Right renal pelvis (tissue), 4 donors: ENCODE measurements at regions not wholly inside any gene's neighbourhood (a gene's known extent, or its start where the extent isn't known, plus 50 kb on each side); places are given as distances from the start of the nearest gene placed in this dataset.

ENCODE experiments used
- DNase-seq, 4 donors: peaks; one replicate each; pipeline ENCODE4 v3.0.0-alpha.2; 2013; ENCODE audit warnings: low read depth in 4 of 4, low spot score in 3 of 4, missing footprints in 1 of 4

DNA sequence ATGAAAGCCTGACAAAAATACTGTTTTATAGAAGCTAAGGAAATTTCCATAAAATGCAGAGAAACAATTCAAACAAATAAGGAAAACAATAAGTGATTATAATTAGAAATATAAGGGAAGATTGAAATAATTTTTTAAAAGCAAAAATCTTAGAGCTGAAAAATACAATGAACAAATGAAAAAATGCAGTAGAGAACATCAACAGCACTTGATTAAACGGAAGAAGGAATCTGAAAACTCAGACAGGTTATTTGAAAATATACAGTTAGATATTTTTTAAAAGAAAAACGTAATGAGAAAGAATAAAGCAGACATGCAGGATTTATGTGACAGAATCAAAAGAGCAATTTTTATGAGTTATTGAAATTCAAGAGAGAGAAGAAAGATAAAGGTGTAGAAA lies 279.1 kb upstream of the MAGI2 start:
- no peak for DNase-seq

DNA sequence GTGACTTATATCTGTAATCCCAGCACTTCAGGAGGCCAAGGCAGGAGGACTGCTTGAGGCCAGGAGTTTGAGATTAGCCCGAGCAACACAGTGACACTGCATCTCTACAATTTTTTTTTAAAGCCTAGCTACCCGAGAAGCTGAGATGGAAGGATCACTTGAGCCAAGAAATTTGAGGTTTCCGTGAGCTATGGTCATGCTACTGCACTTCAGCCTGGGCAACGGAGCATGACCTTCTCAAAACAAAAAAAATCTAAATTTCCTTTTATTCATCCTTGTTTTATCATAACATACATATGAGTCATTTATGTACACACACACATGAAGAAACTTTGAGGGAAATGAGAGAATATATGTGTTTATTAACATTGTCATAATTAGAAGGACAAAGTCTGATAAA lies 277.5 kb upstream of the MAGI2 start:
- no peak for DNase-seq

DNA sequence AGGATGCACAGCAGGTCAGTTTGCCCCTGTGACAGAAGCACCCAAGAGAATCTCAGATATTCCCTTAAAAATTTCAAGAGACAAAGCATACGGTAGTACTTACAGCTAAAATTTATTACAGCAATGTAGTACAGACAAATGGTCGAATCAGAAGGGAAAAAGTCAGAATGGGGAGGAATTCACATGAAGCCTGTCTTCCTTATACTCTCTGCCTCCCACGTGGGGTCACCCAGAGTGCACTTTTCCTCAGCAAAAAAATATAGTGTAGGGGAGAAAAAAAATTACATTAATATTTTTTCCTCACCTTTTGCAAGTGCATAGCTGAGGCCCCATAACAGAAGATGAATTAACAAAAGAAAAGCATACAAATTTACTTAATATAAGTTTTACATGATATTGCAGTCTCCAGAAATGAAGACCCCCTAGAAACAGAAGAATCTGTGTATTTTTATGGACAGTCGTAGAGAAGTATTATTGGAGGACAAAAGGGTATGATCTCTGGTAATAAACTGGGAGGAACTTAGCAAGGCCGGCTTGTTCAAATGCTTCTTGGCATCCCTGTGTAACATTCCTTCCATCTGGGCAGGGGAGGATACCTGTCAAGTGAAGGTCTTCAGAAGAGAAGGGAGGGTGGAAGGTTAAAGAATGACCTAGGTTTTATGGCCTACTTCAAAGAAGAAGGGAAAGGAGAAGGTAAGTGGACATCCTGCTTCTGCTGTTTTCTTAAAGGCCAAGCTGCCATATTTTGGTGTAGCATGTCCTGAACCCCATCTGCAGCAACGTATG lies 270.6 kb upstream of the MAGI2 start:
- no peak for DNase-seq

DNA sequence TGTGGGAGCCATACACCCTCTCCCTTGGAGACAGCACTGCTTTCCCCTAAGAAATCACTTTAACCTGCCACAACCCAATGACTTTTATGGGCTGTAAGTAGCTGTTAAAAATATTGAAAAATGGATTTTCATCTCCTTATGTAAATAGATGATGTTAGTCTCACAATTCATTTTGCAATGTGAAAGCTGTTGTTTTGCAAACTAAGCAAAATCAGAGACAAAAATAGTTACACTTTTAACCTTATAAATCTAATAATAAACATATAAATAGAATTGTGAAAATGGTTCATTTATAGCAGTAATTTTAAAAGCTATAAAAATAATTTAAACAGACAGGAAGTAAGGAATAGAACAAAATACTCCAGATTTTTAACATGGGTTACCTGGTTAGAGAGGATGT lies 268.8 kb upstream of the MAGI2 start:
- no peak for DNase-seq

DNA sequence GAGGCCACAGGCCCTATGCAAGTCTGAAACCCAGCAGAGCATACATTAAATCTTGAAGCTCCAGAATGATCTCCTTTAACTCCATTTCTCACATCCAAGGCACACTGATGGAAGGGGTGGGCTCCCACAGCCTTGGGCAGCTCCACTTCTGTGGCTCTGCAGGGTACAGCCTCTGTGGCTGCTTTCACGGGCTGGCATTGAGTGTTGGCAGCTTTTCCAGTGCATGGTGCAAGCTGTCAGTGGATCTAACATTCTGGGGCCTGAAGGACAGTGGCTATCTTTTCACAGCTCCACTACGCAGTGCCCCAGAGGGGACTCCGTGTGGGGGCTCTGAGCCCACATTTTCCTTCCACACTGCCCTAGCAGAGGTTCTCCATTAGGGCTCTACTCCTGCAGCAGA lies 265.7 kb upstream of the MAGI2 start:
- no peak for DNase-seq

DNA sequence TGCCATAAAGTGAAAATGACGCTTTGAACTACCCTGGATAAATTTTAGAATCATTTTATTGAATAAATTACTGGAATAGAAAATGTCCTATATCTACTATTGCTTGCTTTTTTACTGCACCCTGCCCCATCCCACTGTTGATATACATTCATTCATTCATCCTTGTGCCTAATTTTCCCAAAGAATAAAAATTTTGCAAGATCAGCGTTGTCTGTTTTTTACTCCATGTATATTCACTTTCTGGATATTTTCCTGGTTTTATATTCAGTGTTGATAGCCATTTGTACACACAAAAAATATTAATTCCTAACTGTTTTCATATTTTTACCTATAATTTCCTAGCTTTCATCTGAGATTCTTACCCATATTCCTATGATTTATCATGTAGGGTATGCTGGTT lies 262.9 kb upstream of the MAGI2 start:
- no peak for DNase-seq

DNA sequence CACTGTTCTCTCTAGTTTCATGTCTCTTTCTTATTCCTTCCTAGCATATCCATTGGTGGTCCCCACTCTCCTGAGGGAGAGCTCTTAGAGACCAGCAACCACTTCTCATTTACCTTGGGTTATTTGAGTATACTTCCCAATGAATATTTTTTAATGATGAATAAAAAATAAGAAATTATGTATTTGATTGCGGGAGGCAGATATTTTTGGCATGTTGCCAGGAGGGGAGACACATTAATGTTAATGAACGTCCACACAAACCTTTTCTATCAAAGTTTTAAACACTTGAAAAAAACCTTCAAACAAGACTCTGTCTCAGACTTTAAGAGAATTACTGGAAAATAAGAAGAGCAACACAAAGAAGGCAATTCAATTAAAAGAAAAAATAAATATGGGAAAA lies 260.6 kb upstream of the MAGI2 start:
- DNase-seq = no peak

DNA sequence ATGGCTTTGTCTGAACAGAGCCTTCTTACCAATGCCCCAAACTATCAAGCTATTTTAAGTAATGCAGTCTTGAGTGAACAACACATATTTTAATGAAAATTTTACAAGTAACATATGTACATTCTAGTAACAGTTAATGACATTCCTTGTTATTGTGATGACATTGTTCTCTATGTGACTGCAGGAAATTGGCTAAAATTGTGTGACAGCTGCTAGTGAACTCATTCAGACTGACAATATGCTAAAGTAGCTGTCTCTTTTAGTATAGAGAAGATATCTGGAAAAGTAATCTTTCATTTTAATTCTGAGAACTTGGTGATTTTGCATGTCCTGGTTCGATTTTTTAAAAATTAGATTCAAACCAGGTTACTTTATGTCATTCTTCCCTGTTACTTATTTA lies 259.8 kb upstream of the MAGI2 start:
- no peak for DNase-seq

DNA sequence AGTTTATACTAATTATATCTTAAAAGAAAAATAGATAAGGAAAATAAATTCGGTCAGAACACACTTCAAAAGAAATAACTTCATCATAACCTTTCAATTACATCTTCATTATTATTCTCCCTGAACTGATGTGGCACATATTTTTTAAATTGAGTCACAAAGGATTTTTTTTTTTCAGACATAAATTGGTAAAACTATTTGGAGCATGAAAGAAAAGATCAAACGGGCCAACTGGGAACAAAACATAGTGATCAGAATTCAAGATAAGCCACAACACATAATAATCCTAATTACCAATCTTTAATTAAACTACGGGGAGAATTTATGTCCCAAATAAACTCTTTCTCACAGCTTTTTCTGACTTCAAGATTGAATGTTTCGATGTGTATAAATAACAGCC lies 258.2 kb upstream of the MAGI2 start:
- DNase-seq = no peak

DNA sequence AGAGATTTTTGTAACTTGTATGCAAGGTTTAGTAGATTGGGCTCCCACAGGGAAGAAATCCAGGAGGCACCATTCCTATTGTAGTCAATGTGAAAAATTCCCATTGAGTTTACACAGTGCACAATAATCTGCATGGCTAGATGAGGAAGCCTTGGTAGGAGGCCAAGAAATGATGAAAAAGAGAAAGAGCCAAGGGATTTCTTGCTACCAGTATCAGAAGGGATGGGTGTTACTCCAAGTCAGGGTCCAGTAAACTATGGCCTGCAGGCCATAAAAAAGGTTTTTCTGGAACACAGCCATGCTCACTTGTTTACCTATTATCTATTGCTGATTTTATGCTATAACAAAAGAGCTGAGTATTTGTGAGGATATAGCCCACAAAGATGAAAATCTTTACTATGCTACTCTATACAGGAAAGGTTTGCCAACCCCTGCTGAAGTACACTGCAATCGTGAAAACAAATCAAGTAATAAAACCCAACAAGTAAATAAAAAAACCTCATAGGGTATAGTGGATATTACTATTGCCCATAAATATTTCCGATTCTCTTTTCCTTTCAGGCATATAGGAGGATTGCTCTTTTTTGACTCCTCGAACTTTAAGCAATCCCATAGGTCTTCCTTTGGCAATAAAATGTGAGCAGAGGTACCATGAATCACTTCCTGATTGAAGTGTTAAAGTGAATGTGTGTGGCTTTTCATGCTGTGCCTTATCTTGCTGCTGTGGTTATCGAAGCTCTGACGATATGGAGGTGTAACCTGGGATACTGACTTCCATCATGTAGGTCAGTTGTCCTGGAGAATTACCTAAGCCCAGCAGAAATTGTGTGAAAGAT lies 256.3 kb upstream of the MAGI2 start:
- no peak for DNase-seq

DNA sequence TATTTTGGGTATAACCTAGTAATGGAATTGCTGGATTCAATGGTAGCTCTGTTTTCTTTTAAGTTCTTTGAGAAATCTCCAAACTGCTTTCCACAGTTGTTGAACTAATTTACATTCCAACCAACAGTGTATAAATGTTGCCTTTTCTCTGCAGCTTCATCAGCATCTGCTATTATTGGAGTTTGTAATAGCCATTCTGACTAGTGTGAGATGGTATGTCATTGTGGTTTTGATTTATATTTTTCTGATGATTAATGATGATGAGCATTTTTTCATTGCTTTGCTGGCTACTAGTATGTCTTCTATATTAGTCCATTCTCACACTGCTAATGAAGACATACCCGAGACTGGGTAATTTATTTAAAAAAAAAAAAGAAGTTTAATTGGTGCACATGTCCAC lies 248.6 kb upstream of the MAGI2 start:
- DNase-seq = no peak

DNA sequence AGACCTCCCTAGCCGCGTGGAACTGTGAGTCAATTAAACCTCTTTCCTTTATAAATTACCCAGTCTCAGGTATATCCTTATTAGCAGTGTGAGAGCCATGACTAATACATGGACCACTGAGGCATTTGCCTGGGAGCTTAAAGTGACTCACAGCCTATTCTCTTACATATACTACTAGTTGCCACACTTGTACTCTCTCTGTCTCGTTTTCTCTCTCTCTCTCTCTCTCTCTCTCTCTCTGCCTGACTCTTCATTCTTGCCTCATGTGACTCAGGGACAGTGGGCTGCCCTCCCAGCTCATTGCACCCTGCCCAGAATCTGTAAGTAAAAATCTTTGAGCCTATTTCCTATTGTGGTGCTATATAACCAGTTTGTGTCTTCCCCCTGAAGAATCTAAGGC lies 238.5 kb upstream of the MAGI2 start:
- no peak for DNase-seq

DNA sequence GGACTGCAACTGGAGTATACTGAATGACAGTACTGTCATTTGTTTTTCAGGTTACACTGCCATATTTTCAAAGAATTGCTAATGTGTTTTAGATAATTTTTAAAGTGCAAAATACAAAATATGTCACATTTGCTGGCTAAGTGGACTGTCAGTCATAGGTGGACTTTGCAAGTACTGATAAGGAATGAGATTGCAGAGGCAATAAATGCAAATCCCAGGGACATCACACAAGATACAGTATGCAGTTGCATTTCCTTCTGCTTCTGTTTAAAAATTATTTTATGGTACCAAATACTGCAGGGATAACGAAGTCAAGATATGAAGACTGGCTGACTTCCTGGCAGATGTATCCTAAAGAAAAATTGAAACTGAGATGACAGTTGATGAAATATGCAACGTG lies 237.6 kb upstream of the MAGI2 start:
- no peak for DNase-seq

DNA sequence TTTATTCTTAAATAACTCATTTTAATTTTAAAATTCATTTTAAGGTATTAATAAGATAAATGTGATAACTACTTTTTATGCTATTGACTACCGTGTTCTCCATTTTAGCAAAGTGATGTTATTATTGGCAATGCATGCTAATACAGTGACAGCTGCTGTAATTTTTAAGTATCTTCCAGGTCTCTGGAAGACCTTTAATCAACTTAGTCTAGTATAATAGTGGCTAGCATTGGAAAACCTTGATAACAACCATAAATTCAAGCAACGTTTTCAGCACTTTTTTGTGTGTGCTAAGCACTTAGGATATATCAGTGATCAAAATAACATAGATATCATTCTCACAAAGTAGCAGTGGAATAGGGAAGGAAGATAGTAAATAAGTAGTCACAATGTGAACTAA lies 230.9 kb upstream of the MAGI2 start:
- DNase-seq = no peak

DNA sequence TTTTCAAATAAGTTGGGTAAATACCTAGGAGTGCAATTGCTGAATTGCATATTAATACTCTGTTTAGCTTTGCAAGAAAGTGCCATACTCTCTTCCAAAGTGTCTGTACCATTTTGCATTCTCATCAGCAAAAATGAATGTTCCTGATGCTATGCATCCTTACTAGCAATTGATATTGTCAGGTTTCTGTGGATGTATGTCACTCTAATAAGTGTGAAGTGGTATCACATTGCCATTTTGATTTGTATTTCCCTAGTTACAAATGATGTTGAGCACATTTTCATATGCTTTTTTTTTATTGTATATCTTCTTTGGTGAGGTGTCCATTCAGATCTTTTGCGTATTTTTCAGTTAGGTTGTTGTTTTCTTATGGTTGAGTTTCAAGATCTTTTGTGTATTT lies 230.4 kb upstream of the MAGI2 start:
- no peak for DNase-seq

DNA sequence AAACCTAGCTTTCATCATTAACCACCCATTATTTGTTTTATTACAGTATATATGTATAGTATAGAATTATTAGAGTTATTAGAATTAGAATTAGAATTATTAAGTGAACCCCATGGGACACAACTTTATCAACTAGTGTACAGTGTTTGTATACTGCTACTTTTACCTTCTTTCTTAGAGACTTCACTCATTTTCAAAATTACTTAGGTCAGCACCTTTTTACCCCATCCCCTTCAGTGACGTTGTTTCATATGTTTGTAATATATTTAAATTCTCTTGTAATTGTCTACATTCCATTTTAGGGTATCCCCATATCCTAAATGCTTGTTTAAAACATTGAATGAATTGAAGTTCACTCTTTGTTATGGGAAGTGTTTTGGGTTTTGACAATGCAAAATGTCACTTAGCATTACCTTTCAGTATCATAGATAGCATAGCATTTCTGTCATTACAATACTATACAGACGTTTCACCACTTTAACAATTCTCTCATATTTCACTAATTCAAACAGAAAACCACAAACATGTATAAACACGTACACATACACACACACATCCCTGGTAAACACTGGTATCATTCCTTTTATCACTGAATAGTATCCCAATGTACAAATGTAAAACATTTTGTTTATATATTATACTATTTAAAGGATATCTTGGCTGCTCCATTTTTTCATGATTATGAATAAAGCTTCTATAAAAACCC lies 229.9 kb upstream of the MAGI2 start:
- no peak for DNase-seq

DNA sequence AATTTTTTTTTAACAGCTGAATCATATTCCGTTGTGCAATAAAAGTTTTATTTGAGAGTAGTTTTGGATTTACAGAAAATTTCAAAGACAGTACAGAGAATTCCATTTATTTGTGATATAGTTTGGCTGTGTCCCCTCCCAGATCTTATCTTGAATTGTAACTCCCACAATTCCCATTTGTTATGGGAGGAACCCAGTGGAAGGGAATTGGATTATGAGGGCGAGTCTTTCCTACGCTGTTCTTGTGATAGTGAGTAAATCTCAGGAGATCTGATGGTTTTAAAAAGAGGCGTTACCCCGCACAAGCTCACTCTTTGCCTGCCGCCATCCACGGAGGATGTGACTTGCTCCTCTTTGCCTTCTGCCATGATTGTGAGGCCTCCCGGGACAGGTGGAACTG lies 228.0 kb upstream of the MAGI2 start:
- DNase-seq = no peak

DNA sequence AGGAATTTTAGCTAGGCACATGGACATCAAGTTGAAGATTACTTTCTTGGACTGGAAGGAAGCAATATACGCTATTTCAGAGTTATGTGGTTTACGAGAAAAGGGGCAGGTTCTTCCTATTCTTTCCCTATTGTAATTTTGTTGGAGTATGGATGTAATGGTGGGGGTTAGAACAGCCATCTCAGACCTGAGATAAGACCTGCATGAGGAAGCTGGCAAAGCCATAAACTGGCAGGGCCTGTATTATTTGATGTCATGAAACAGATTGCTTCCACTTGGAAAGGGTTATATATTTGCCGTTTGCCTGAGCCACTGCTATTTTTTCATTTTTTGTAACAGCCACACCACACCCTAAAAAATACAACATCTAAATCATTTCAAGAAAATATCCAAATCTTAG lies 220.5 kb upstream of the MAGI2 start:
- DNase-seq = no peak

DNA sequence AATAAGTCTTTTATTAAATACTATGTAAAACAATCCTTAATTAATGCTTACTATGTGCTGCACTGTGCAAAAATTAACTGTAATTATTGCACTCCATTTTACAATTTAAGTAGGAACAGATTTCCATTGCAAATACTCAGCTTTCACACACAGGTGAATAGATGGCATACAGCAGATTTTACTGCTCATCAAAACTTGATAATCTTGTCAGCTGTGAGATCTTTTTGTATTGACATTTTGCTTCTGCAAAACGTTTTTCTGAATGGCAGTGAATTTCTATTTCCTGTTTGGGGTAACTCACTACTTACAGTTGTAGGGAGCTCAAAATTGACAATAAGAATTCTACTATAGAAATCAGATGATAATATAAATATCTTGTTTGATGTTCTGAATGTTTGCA lies 220.0 kb upstream of the MAGI2 start:
- no peak for DNase-seq

DNA sequence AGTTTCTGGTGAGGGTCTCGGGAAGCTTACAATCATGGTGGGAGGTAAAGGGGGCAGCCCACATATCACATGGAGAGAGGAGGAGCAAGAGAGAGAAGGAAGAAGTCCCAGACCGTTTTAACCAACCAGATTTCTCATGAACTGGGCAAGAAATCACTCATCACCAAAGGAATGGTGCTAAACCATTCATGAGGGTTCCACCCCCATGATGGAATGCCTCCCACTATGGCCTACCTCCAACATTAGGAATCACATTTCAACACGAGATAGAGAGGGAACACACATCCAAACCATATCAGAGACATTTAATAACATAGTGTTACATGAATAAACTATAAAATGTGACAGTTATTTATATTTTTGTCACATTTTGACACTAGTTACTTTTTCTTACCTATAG lies 214.8 kb upstream of the MAGI2 start:
- DNase-seq = no peak

DNA sequence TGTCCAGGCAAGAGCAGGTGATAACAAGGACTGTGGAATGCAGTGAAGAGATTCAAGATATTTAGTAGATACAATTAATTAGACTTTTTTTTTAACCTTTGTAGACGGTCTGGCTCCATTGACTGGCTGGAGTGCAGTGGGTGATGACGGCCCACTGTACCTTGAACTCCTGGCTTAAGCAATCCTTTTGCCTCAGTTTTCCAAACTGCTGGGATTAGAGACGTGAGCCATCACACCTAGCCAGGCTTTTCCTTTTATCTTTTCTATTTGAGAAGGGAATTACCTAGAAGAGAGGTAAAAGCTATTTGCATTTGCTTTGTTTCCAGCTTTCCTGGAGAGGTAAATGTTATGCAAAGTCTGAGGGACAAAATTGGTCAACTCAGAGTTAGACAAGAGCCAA lies 213.0 kb upstream of the MAGI2 start:
- no peak for DNase-seq
